Stomach (tissue), 4 donors: ENCODE measurements at regions not wholly inside any gene's neighbourhood (a gene's known extent, or its start where the extent isn't known, plus 50 kb on each side); places are given as distances from the start of the nearest gene placed in this dataset.

Source experiments
- EP300 ChIP-seq: sonication (generic); formaldehyde crosslinking; IDR thresholded peaks from one replicate; pipeline ENCODE4 v1.6.1; 2017; ENCODE audit warnings: antibody characterized with exemption
- POLR2AphosphoS5 ChIP-seq, 3 donors: sonication (generic); formaldehyde crosslinking; IDR thresholded peaks; one replicate each; pipeline ENCODE4 v1.6.1; 2016; ENCODE audit warnings: antibody characterized with exemption in 3 of 3
- TF ChIP-seq, protein P1 (sequence below), 7 experiments: fragments of 450-650 bp in 4 of 7; fragments of 200-600 bp in 3 of 7; sonication (generic) in 3 of 7; IDR thresholded peaks; one replicate each; pipeline ENCODE4 v1.5.1; 2016 to 2019; ENCODE audit warnings: antibody characterized with exemption in 7 of 7, control low read depth in 2 of 7, mild to moderate bottlenecking in 1 of 7

DNA sequence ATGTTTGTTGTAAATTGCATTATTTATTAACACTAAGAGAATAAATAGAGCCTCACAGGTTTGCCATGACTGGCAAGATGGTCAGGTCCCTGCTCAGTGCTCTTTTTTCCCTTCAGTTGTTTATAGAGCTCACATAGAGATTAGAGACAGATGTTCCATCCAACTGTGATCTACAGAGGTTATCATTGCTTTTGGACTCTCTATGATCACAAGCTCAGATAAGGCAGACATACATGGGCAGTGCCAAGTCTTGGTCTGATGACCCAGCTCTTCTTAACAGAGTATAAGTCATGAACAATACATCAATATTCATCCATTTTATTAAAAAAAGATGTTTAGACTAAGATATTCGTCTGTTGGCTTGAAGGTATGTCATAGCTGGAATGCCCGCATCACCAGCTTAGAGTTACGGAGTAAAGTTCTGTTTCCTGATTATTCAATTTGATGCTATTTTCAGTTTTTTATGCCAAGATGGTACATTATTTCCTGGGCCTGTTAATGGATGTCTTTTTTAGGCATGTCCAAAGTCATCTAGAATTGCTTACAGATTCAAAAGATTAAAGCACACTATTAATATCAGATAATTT, 729.8 kb upstream of the SLC10A2 start:
- TF ChIP-seq, protein P1, sequence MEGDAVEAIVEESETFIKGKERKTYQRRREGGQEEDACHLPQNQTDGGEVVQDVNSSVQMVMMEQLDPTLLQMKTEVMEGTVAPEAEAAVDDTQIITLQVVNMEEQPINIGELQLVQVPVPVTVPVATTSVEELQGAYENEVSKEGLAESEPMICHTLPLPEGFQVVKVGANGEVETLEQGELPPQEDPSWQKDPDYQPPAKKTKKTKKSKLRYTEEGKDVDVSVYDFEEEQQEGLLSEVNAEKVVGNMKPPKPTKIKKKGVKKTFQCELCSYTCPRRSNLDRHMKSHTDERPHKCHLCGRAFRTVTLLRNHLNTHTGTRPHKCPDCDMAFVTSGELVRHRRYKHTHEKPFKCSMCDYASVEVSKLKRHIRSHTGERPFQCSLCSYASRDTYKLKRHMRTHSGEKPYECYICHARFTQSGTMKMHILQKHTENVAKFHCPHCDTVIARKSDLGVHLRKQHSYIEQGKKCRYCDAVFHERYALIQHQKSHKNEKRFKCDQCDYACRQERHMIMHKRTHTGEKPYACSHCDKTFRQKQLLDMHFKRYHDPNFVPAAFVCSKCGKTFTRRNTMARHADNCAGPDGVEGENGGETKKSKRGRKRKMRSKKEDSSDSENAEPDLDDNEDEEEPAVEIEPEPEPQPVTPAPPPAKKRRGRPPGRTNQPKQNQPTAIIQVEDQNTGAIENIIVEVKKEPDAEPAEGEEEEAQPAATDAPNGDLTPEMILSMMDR (IDR thresholded peaks at IDR 0.05): no peak
- TF ChIP-seq EP300 (no peak), POLR2AphosphoS5 (IDR thresholded peaks at IDR 0.05) (no peak)
